Astrocyte (in vitro differentiated cells and primary cell): ENCODE measurements at regions not wholly inside any gene's neighbourhood (a gene's known extent, or its start where the extent isn't known, plus 50 kb on each side); places are given as distances from the start of the nearest gene placed in this dataset.

ENCODE experiments used
- DNase-seq: peaks from one replicate; pipeline ENCODE4 v3.0.0-alpha.2; 2010; ENCODE audit warnings: low read depth
- FAIRE-seq: peaks from 2 replicates; lab custom pipeline; 2011; peaks lifted over from hg19 to GRCh38; lab: Jason Lieb, UNC
- H2AFZ ChIP-seq: 2 replicates; pipeline ENCODE4 v1.6.0; 2012; ENCODE audit warnings: low read depth, low read length, inconsistent platforms
- H3K27ac ChIP-seq: 2 replicates; pipeline ENCODE4 v1.5.1; 2011; ENCODE audit warnings: low read depth, low read length, inconsistent platforms
- H3K27me3 ChIP-seq: 2 replicates; pipeline ENCODE4 v1.6.0; 2011; ENCODE audit warnings: low read length, inconsistent platforms; ENCODE audit not compliant: insufficient read depth
- H3K36me3 ChIP-seq: 2 replicates; pipeline ENCODE4 v1.5.1; 2011; ENCODE audit warnings: low read length, inconsistent platforms; ENCODE audit not compliant: insufficient read depth
- H3K4me1 ChIP-seq: 2 replicates; pipeline ENCODE4 v1.5.1; 2011; ENCODE audit warnings: low read length, inconsistent platforms; ENCODE audit not compliant: insufficient read depth
- H3K4me2 ChIP-seq: 2 replicates; pipeline ENCODE4 v1.6.0; 2012; ENCODE audit warnings: low read length, inconsistent platforms
- H3K4me3 ChIP-seq: 2 replicates; pipeline ENCODE4 v1.5.1; 2011; ENCODE audit warnings: low read depth, mild to moderate bottlenecking, low read length, inconsistent platforms; ENCODE audit not compliant: insufficient read depth
- H3K79me2 ChIP-seq: 2 replicates; pipeline ENCODE4 v1.6.0; 2012; ENCODE audit warnings: mild to moderate bottlenecking, low read length, inconsistent platforms; ENCODE audit not compliant: insufficient read depth
- H3K9ac ChIP-seq: 2 replicates; pipeline ENCODE4 v1.6.0; 2012; ENCODE audit warnings: mild to moderate bottlenecking, low read length, inconsistent platforms
- H3K9me3 ChIP-seq: 2 replicates; pipeline ENCODE4 v1.5.1; 2012; ENCODE audit warnings: low read depth, mild to moderate bottlenecking, low read length, inconsistent platforms; ENCODE audit not compliant: insufficient read depth
- H4K20me1 ChIP-seq: 2 replicates; pipeline ENCODE4 v1.6.0; 2012; ENCODE audit warnings: low read length, inconsistent platforms; ENCODE audit not compliant: insufficient read depth
- H3K27ac Mint-ChIP-seq: one replicate; pipeline ENCODE4 v1.8.0; 2021; ENCODE audit warnings: mild to moderate bottlenecking, mixed read lengths; ENCODE audit not compliant: unreplicated experiment
- H3K27me3 Mint-ChIP-seq: one replicate; pipeline ENCODE4 v1.8.0; 2021; ENCODE audit warnings: low read depth, mixed read lengths; ENCODE audit not compliant: unreplicated experiment
- H3K36me3 Mint-ChIP-seq: one replicate; pipeline ENCODE4 v1.8.0; 2021; ENCODE audit warnings: low read depth, mixed read lengths; ENCODE audit not compliant: unreplicated experiment
- H3K4me1 Mint-ChIP-seq: one replicate; pipeline ENCODE4 v1.8.0; 2021; ENCODE audit warnings: low read depth, mixed read lengths; ENCODE audit not compliant: unreplicated experiment
- H3K4me3 Mint-ChIP-seq: one replicate; pipeline ENCODE4 v1.8.0; 2021; ENCODE audit warnings: mild to moderate bottlenecking, moderate library complexity, mixed read lengths; ENCODE audit not compliant: unreplicated experiment
- H3K9me3 Mint-ChIP-seq: one replicate; pipeline ENCODE4 v1.8.0; 2021; ENCODE audit warnings: mild to moderate bottlenecking, mixed read lengths; ENCODE audit not compliant: unreplicated experiment
- EZH2 ChIP-seq: IDR thresholded peaks from 2 replicates; pipeline ENCODE4 v1.6.1; 2012; ENCODE audit warnings: mild to moderate bottlenecking, low read length, inconsistent platforms; ENCODE audit not compliant: insufficient read depth
- TF ChIP-seq, protein P1 (sequence below): IDR thresholded peaks from 2 replicates; pipeline ENCODE4 v1.5.1; 2011; ENCODE audit warnings: low read depth, mild to moderate bottlenecking, inconsistent platforms, low read length, moderate library complexity; ENCODE audit not compliant: insufficient read depth

DNA sequence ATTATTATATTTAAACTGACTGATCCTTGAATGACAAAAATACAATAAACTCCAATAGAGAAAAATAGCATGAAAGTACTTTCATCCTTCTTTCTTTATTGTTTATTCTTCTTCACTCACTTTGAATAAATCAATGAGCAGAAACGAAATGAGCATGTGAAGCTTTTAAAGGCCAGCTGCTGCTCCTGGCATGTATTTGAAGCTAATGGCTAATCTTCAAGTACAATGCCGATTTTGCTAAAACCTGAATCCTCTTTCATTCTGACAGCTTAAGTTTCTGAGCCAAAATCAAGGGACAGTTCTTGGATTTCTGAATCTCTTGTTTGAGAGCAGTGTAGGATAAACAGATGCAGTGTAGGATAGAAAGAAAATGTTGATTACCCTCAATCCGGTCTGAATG lies 237.3 kb downstream of the CDH10 start:
- Mint-ChIP-seq H3K4me3 (no peak overlapping the region), H3K36me3 (no peaks in the 10 kb centered on the region), H3K27ac (no peak overlapping the region), H3K4me1 (no peaks in the 10 kb centered on the region), H3K27me3 (no peaks in the 10 kb centered on the region), H3K9me3 (no peaks in the 10 kb centered on the region)
- no peak overlapping the region for H3K4me3 ChIP-seq
- H2AFZ ChIP-seq: no peak overlapping the region
- no peaks in the 10 kb centered on the region for H3K27me3 ChIP-seq
- H3K4me1 ChIP-seq: no peaks in the 10 kb centered on the region
- FAIRE-seq: no peak
- no peaks in the 10 kb centered on the region for H3K79me2 ChIP-seq
- no peaks in the 10 kb centered on the region for H3K36me3 ChIP-seq
- TF ChIP-seq EZH2: no peak
- TF ChIP-seq, protein P1, sequence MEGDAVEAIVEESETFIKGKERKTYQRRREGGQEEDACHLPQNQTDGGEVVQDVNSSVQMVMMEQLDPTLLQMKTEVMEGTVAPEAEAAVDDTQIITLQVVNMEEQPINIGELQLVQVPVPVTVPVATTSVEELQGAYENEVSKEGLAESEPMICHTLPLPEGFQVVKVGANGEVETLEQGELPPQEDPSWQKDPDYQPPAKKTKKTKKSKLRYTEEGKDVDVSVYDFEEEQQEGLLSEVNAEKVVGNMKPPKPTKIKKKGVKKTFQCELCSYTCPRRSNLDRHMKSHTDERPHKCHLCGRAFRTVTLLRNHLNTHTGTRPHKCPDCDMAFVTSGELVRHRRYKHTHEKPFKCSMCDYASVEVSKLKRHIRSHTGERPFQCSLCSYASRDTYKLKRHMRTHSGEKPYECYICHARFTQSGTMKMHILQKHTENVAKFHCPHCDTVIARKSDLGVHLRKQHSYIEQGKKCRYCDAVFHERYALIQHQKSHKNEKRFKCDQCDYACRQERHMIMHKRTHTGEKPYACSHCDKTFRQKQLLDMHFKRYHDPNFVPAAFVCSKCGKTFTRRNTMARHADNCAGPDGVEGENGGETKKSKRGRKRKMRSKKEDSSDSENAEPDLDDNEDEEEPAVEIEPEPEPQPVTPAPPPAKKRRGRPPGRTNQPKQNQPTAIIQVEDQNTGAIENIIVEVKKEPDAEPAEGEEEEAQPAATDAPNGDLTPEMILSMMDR: no peak
- no peak overlapping the region for H3K4me2 ChIP-seq
- H4K20me1 ChIP-seq: no peaks in the 10 kb centered on the region
- no peak overlapping the region for H3K9ac ChIP-seq
- no peak for DNase-seq
- H3K9me3 ChIP-seq: no peaks in the 10 kb centered on the region
- H3K27ac ChIP-seq: no peak overlapping the region

DNA sequence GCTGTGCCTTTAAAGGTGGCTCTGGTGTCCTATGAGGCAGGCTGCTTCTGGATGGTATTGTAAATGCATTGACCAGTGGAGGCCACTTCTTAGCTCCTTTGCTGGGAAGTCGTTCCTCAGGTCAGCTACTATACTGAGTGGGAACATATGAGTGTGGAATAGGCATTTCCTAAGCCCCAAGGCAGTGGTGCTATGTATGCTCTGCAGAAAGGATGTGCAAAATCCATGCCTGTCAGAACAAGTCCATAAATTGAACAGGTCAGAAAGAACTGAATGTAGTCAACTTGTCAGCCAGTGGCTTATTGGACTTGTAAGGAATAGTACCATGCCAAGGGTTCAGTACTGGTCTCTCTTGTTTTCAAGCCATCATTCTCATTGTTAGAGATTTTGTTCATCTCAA lies 216.4 kb downstream of the CDH10 start:
- Mint-ChIP-seq H3K27ac (no peak overlapping the region), H3K4me3 (no peak overlapping the region), H3K36me3 (no peaks in the 10 kb centered on the region), H3K9me3 (no peaks in the 10 kb centered on the region), H3K27me3 (no peaks in the 10 kb centered on the region), H3K4me1 (no peaks in the 10 kb centered on the region)
- TF ChIP-seq, protein P1: no peak
- no peak for FAIRE-seq
- Histone ChIP-seq H3K4me1 (no peaks in the 10 kb centered on the region), H3K9ac (no peak overlapping the region), H3K9me3 (no peaks in the 10 kb centered on the region), H2AFZ (no peak overlapping the region), H3K4me2 (no peak overlapping the region), H3K79me2 (no peaks in the 10 kb centered on the region), H4K20me1 (no peaks in the 10 kb centered on the region), H3K27ac (no peak overlapping the region), H3K27me3 (no peaks in the 10 kb centered on the region), H3K4me3 (no peak overlapping the region), H3K36me3 (no peaks in the 10 kb centered on the region)
- no peak for DNase-seq

DNA sequence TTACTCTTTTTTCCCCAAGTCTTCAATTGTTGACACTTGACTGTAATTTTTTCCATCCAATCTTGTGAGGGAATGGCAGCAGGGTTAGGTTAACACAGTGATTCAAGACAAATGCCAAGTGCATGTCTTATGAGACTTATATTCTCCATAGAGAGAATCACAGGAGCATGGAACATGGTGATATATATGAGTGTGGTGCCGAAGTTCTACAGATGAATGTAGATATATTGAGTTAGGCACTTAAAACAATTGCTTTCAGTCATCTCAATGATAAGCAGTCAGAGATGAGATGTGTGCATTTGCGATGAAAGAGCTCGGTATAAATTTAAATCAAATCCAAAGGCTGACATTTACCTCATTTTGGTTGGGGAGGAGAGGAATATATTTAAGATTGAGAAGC lies 211.2 kb downstream of the CDH10 start:
- Histone ChIP-seq H3K36me3 (no peaks in the 10 kb centered on the region), H3K4me1 (no peaks in the 10 kb centered on the region), H3K9me3 (no peaks in the 10 kb centered on the region), H2AFZ (no peak overlapping the region), H3K9ac (no peak overlapping the region), H3K4me3 (no peak overlapping the region), H3K79me2 (no peaks in the 10 kb centered on the region), H3K27ac (no peak overlapping the region), H3K4me2 (no peak overlapping the region), H3K27me3 (no peaks in the 10 kb centered on the region), H4K20me1 (no peaks in the 10 kb centered on the region)
- TF ChIP-seq, protein P1: no peak
- TF ChIP-seq EZH2: no peak
- Mint-ChIP-seq H3K27me3 (no peaks in the 10 kb centered on the region), H3K9me3 (no peaks in the 10 kb centered on the region), H3K27ac (no peak overlapping the region), H3K4me3 (no peak overlapping the region), H3K4me1 (no peaks in the 10 kb centered on the region), H3K36me3 (no peaks in the 10 kb centered on the region)
- FAIRE-seq (no peak), DNase-seq (no peak)
